ENCODE measurements at regions not wholly inside any gene's neighbourhood (a gene's known extent, or its start where the extent isn't known, plus 50 kb on each side); places are given as distances from the start of the nearest gene placed in this dataset.
"Not testable (repeated sequence)": the region's sequence is repeated elsewhere in the genome, so short reads cannot be mapped to it uniquely, and the experiment has no call there.

GRCh38 chr6:85186546-85187175, 263.2 kb upstream of the NT5E start:
- DNase-seq: peak; percentile 30

- no peak for DNase-seq
Observed at GRCh38 chr6:85185977-85186376, 263.9 kb upstream of the NT5E start.

DNA sequence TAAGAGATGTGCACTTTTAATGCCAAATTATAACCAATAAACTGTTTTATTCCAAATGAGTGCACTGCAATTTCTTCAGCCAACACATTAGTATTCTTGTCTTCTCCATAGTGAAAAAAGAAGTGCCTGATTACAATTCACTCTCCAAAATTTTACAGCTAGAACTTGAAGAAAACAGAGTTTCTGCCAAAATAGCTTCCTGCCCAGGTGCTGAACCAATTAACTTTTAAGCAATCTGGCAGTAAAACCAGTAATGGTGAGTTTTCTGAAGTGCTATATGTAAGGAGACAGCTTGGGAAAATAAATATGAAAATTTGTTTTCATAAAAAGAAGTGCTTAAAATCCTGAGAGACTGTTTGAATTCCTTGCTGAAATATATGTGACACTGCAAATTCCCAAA, 266.0 kb upstream of the NT5E start:
- no peak for DNase-seq

DNA sequence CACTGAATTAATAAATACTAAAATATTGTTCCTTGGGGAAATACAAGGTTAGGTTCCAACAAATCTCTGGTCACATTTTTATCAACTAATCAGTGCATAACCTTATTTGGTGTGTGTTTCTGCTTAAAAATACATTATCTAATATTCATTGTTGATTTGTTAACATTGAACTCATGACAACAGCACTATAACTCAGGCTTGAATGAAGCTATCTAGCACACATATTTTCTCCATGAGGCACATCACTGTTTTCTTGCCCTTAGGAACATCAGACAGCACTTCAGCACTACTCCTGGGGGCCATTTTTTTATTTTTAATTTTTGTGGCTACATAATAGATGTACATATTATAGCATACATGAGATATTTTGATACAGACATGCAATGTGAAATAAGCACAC, 277.2 kb upstream of the NT5E start:
- DNase-seq: no peak

- DNase-seq: no peak
Observed at GRCh38 chr6:85172161-85172560, 277.7 kb upstream of the NT5E start.

- no peak for DNase-seq
Observed at GRCh38 chr6:85169189-85169588, 280.7 kb upstream of the NT5E start.

DNA sequence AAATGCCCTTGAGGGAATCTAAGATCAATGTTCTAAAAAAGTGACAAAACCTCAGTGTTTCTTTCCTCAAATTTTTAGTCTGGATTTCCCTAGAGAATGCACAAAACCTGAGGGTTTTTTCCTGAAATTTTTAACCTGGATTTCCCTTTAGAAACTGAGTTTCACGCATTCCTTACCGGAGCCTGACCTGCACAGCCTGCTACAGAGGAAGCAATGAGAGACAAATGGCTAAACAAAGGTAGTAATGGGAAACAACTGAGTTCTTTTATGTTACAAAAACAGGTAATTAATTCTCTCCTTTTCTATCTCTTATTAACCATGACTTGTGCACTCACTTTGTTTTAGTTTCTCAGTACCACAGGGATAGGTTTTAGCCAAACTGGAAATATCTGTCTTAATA, 281.7 kb upstream of the NT5E start:
- DNase-seq: no peak

GRCh38 chr6:85166114-85166741, 283.7 kb upstream of the NT5E start:
- no peak for DNase-seq

DNA sequence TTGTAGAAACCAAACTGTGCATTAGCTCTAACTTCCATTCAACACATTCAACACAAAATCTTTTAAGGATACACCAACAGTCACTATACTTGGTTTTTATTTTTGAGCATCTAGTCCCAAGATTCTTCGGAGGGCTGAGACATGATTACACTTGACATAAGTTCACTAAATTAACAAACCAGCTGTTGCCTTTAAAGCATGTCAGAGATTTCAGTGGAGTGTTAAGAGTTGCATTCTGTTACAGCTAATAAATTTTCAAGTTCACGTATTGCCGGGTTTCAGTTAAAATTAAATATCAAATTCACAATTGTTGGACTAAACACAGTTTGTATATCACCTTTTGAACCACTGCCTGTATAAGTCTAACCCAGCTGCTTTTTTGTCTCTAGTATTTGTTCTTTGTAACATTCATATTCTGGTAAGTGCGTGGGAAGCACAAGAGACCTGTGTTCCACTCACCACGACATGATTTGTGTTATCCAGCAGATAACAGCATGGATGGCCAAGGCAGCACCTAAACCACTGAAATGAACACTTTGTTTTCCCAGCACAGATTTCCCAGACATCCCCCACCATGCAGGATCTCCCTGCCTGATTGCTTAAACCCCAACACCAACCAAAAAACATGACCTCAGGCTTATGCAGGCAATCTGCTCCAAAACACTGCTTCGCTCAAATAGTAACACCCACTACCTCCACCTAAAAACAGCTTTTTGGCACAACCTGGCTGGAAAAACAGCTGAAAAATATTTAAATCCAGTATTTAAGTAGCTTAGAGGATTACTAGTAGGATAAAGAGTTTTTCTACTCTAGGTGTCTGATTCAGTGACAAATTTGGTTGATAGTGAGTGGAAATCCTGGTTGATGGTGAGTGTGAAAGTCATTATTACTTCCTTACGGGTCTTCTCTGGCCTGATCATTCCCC, 286.5 kb upstream of the NT5E start:
- no peak for DNase-seq

- DNase-seq: no peak
Observed at GRCh38 chr6:85157311-85157710, 292.6 kb upstream of the NT5E start.

DNA sequence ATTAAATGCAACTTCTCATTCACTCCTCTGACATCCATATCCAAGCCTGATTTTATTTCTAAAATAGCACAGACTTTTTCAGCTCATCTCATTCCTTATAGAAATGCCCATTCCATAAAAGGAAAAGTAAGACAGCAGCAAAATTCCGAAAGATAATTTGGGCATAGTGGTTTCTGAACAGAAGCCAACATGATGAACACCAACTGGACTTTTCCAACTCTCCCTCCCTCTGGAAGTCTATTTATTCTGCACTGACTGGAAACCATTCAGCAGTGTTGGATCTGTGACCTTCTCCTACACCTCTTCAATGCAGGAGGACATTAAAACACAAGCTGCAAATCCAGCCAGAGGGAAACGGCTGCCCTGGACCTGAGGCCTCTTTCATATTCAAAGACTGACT, 306.2 kb upstream of the NT5E start:
- DNase-seq: peak; percentile 48

- DNase-seq: no peak
Observed at GRCh38 chr6:85137865-85138264, 312.0 kb upstream of the NT5E start.

- no peak for DNase-seq
Observed at GRCh38 chr6:85136310-85136709, 313.6 kb upstream of the NT5E start.

- DNase-seq: no peak
Observed at GRCh38 chr6:85135376-85136094, 314.3 kb upstream of the NT5E start.

DNA sequence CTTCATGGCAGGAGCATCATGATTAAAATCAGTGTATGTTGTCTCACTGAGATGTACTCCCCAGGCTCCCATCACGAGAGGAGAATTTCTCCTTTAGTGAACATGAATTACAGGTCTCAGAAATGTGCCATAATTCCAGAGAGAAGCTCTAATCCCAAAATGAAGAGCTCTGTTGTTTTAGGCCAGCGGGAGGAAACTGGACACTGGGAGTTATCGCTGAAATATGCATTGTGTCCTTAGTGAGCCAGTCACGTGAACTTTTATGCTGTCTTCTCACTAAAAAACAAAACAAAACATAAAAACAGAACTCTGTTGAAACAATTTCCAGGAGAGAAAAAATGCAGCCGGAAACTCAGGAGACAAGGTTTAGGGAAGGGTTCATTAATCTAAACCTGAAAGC, 315.7 kb upstream of the NT5E start:
- DNase-seq: no peak

DNA sequence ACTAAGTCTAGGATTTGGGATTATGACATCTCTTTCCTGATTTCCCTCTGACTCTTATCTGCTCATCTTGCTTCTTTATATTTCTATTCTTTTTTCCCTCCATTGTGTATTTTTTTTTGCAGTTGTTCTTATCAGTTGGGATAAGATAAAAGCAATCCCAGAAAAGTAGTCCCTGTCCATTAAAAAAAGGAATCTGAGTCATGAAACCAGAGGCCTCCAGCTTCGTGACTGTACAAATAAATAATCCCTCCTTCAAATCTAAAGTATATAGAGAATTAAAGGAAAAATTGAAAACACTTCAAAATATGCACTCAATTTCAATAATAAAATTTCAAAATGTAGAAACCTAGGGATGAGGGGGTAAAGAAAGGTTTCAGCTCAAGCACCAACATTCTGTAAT, 317.8 kb upstream of the NT5E start:
- DNase-seq: no peak

DNA sequence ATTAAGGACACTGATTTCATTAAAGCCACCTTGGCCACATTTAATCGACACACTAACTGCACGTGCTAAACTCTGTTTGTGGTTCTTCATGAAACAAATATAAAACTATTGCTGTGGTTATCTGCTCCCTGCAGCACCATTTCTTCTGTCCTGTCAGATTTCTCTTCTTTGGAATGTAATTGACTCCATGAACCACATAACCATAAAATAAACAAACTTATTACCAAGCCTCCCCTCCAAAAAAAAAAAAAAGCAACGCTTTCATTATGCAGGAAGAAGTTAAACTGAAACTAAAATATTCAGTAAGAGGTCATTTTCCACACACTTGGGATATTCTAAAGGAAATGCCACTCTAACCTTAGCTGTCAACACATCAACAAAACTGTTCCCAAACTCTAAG, 319.1 kb upstream of the NT5E start:
- no peak for DNase-seq

DNA sequence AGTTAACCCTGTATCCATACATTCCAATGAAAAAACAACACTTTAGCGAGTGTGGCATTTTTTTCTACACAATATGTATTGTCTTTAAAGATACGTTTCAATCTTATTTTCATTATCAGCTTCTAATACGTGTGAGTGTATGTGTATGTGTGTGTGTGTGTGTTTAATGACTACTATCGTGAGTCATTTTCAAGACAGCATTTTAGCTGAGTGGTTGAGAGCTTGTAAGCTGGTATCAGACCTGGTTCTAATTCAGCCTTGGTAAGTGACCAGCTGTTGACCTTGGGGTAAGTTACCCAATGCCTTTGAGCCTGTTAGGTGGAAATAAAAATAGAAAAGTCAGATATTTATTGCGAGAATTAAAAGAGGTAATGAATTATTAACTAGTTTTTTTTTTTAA, 320.0 kb upstream of the NT5E start:
- no peak for DNase-seq

GRCh38 chr6:85128781-85129180, 321.1 kb upstream of the NT5E start:
- DNase-seq: no peak

DNA sequence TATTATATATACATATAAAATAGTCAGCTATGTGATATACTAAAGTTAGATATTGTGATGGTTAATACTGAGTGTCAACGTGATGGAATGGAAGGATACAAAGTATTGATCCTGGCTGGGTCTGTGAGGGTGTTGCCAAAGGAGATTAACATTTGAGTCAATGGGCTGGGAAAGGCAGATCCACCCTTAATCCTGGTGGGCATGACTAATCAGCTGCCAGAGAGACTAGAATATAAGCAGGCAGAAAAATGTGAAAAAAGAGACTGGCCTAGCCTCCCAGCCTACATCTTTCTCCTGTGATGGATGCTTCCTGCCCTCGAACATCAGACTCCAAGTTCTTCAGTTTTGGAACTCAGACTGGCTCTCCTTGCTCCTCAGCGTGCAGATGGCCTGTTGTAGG, 321.6 kb upstream of the NT5E start:
- not testable (repeated sequence) for DNase-seq

DNA sequence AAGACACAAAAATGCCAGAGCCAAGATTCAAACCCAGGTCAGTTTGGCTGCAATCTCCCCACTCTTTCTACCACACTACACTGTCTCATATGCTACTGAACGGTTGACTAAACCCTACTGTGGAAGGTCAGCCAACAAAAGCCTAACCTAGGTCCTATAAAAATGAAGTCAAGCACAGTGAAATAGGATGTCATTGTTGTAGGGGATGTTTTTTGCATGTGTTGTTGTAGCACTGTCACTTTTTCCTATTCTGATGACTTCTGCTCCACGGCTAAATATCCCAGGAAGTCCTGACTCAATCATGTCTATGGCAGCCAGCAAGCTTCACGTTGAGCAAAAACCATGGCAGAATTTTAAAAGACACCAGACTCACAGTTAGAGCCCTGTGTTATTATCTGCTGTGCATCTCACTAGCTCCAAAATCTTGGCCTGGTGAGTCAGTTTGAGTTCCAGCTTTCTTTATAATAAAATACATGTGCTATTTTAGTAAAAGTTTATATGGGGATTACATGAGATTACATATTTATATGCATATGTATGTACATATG, 322.1 kb upstream of the NT5E start:
- DNase-seq: no peak

- DNase-seq: no peak
Observed at GRCh38 chr6:85127168-85127498, 322.8 kb upstream of the NT5E start.

DNA sequence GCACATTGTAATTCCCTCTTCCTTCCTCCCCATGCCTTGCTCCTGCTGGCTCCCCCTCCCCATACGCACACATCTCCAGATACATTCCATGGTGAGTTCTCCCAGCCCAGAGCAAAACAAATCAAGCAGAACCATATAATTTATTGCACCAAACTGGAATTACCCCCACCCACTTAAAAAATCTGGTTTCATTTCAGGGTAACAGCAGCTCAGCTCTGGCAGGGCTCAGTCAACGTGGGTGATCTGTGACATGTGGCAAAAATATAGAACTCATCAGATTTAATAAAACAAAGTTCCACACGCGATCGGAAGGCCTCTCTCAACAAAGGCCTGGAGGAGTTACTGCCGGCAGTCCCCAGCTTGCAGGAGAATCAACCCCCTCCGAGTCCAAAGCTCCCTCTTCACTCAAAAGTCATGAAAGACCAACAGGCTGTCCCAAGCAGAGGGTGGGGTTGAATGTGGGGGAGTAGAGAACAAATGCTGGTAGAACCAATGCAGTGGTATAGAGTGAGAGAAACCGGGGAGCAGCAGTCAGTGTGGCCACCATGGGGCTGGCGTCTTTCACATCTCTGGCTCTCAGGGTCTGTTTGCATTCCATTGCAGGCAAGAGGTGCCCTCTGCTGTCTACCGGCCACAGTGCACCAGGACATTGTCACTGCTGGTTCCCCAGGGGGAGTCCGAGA, 323.3 kb upstream of the NT5E start:
- DNase-seq: peak; percentile 77
